Activated naive CD8-positive, alpha-beta T cell treated with anti-CD3 and anti-CD28 coated beads, Interleukin-2, amount 50 U/mL, for 24 hours (primary cell): ENCODE measurements at regions not wholly inside any gene's neighbourhood (a gene's known extent, or its start where the extent isn't known, plus 50 kb on each side); places are given as distances from the start of the nearest gene placed in this dataset.
"Not testable (repeated sequence)": the region's sequence is repeated elsewhere in the genome, so short reads cannot be mapped to it uniquely, and the experiment has no call there.

ENCODE experiments used
- ATAC-seq: fragments of 150-1000 bp; cut with Tn5 transposase; one replicate; pipeline ENCODE4 v1.10.0; 2021
- DNase-seq: peaks from one replicate; pipeline ENCODE4 v3.0.0; 2021
- H3K27ac Mint-ChIP-seq: one replicate; pipeline ENCODE4 v1.8.0; 2021; ENCODE audit warnings: mild to moderate bottlenecking, mixed read lengths
- H3K27me3 Mint-ChIP-seq: one replicate; pipeline ENCODE4 v1.8.0; 2021; ENCODE audit warnings: mixed read lengths
- H3K36me3 Mint-ChIP-seq: one replicate; pipeline ENCODE4 v1.8.0; 2021; ENCODE audit warnings: low read depth, mixed read lengths
- H3K4me1 Mint-ChIP-seq: one replicate; pipeline ENCODE4 v1.8.0; 2021; ENCODE audit warnings: mixed read lengths
- H3K4me3 Mint-ChIP-seq: one replicate; pipeline ENCODE4 v1.8.0; 2021; ENCODE audit warnings: mild to moderate bottlenecking, moderate library complexity, mixed read lengths
- H3K9me3 Mint-ChIP-seq: one replicate; pipeline ENCODE4 v1.8.0; 2021; ENCODE audit warnings: mixed read lengths

GRCh38 chr4:132427125-132427524 is 722.0 kb upstream of the PCDH10 start:
- H3K27me3 Mint-ChIP-seq, result no peaks in the 10 kb centered on the region
- H3K27ac Mint-ChIP-seq, result no peak overlapping the region
- no peak for ATAC-seq
- no peak for DNase-seq
- H3K36me3 Mint-ChIP-seq, result no peaks in the 10 kb centered on the region
- no peaks in the 10 kb centered on the region for H3K9me3 Mint-ChIP-seq
- H3K4me1 Mint-ChIP-seq, result no peaks in the 10 kb centered on the region
- no peak overlapping the region for H3K4me3 Mint-ChIP-seq

DNA sequence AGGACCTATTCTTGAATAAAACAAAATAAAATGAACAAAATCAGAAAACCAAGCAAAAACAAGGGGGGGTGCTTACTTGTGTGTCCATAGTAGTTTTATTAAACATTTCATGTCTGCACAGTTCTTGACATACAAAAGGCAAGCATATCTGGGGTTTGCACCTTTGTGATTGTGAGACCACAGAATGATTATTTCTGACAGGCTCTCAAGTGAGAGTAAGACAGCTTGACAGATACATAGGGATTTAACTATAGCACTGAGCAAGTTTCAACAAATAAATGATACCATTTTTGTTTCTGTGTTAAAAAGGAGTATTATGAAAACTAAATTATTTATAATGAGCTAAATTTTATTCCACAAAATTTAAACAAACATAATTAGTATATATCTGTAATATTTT is 712.0 kb upstream of the PCDH10 start:
- DNase-seq (no peak), ATAC-seq (no peak)
- H3K27me3 Mint-ChIP-seq, result no peaks in the 10 kb centered on the region
- no peaks in the 10 kb centered on the region for H3K36me3 Mint-ChIP-seq
- H3K4me1 Mint-ChIP-seq, result no peaks in the 10 kb centered on the region
- no peak overlapping the region for H3K4me3 Mint-ChIP-seq
- H3K9me3 Mint-ChIP-seq, result peaks cover 4% of the 10 kb centered on the region
- no peak overlapping the region for H3K27ac Mint-ChIP-seq

DNA sequence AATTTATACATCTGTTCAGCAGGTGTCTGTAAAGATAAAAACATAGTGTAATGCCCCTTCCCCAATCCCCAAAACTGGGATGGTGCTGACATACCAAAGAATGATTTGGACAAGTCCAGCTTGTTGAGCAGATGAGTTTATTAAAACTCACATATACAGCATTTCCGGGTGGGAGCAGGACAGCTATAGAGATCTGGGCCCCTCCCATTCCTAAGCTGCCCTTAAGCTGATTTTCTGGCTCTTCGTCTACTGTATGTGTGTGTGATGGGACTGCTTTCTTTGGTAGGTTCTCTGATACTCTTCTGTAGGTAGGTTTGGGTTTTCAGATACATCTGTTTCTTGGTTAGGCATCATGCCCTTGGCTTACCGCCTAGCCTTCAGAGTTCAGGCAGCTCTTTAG is 703.7 kb upstream of the PCDH10 start:
- H3K27me3 Mint-ChIP-seq, result no peaks in the 10 kb centered on the region
- DNase-seq (no peak), ATAC-seq (no peak)
- H3K4me3 Mint-ChIP-seq, result no peak overlapping the region
- H3K9me3 Mint-ChIP-seq, result peaks cover 14% of the 10 kb centered on the region
- H3K36me3 Mint-ChIP-seq, result no peaks in the 10 kb centered on the region
- H3K27ac Mint-ChIP-seq, result no peak overlapping the region
- H3K4me1 Mint-ChIP-seq, result no peaks in the 10 kb centered on the region

GRCh38 chr4:132457987-132458386 is 691.1 kb upstream of the PCDH10 start:
- not testable (repeated sequence) for H3K27ac Mint-ChIP-seq, H3K36me3 Mint-ChIP-seq, H3K4me3 Mint-ChIP-seq, ATAC-seq, H3K4me1 Mint-ChIP-seq, DNase-seq, H3K27me3 Mint-ChIP-seq
- H3K9me3 Mint-ChIP-seq, result peaks cover 11% of the 10 kb centered on the region

GRCh38 chr4:132479543-132479942 is 669.6 kb upstream of the PCDH10 start:
- Mint-ChIP-seq H3K36me3 (no peaks in the 10 kb centered on the region), H3K4me3 (no peak overlapping the region), H3K27ac (no peak overlapping the region), H3K4me1 (no peaks in the 10 kb centered on the region), H3K9me3 (no peaks in the 10 kb centered on the region), H3K27me3 (no peaks in the 10 kb centered on the region)
- DNase-seq (no peak), ATAC-seq (no peak)

GRCh38 chr4:132488555-132488954 is 660.5 kb upstream of the PCDH10 start:
- ATAC-seq (no peak), DNase-seq (no peak)
- Mint-ChIP-seq H3K27me3 (no peaks in the 10 kb centered on the region), H3K9me3 (peaks cover 20% of the 10 kb centered on the region), H3K27ac (no peak overlapping the region), H3K4me1 (no peaks in the 10 kb centered on the region), H3K4me3 (no peak overlapping the region), H3K36me3 (no peaks in the 10 kb centered on the region)

- peaks cover 16% of the 10 kb centered on the region for H3K9me3 Mint-ChIP-seq
- H3K4me3 Mint-ChIP-seq, result no peak overlapping the region
- no peaks in the 10 kb centered on the region for H3K27me3 Mint-ChIP-seq
- no peak for ATAC-seq
- no peaks in the 10 kb centered on the region for H3K4me1 Mint-ChIP-seq
- H3K27ac Mint-ChIP-seq, result no peak overlapping the region
- DNase-seq, result no peak
- H3K36me3 Mint-ChIP-seq, result no peaks in the 10 kb centered on the region
Measured at GRCh38 chr4:132493476-132493875, 655.6 kb upstream of the PCDH10 start.

- H3K27me3 Mint-ChIP-seq, ATAC-seq, H3K27ac Mint-ChIP-seq, H3K4me3 Mint-ChIP-seq, H3K4me1 Mint-ChIP-seq, H3K36me3 Mint-ChIP-seq, DNase-seq: not testable (repeated sequence)
- H3K9me3 Mint-ChIP-seq, result peaks cover 12% of the 10 kb centered on the region
Measured at GRCh38 chr4:132495267-132495812, 653.8 kb upstream of the PCDH10 start.

DNA sequence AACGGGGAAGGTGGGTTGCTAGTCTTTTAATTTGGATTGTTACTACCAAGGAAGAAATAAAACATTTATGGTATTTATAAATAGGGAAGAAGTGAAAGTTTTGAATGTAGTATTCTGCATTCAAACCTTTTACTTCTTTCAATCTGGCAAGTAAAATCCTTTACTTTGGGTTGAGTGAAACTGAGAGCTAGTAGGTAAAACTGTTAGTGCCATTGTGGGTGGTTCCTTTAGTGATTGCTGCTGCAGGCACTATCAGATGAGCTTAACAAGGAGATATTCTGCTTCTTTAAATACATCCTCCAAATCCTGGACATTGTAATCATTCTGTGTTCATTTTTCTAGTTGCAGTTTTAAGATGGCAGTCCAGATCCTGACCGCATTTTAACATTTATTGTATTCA is 650.9 kb upstream of the PCDH10 start:
- no peak for ATAC-seq
- H3K27me3 Mint-ChIP-seq, result no peaks in the 10 kb centered on the region
- no peak for DNase-seq
- no peak overlapping the region for H3K4me3 Mint-ChIP-seq
- peaks cover 3% of the 10 kb centered on the region for H3K4me1 Mint-ChIP-seq
- H3K36me3 Mint-ChIP-seq, result no peaks in the 10 kb centered on the region
- no peak overlapping the region for H3K27ac Mint-ChIP-seq
- peaks cover 6% of the 10 kb centered on the region for H3K9me3 Mint-ChIP-seq

- no peak overlapping the region for H3K4me3 Mint-ChIP-seq
- DNase-seq (no peak), ATAC-seq (peak; percentile 78)
- H3K9me3 Mint-ChIP-seq, result no peaks in the 10 kb centered on the region
- H3K27me3 Mint-ChIP-seq, result no peaks in the 10 kb centered on the region
- H3K36me3 Mint-ChIP-seq, result no peaks in the 10 kb centered on the region
- H3K4me1 Mint-ChIP-seq, result peaks cover 3% of the 10 kb centered on the region
- no peak overlapping the region for H3K27ac Mint-ChIP-seq
Measured at GRCh38 chr4:132502096-132502552, 647.0 kb upstream of the PCDH10 start.

DNA sequence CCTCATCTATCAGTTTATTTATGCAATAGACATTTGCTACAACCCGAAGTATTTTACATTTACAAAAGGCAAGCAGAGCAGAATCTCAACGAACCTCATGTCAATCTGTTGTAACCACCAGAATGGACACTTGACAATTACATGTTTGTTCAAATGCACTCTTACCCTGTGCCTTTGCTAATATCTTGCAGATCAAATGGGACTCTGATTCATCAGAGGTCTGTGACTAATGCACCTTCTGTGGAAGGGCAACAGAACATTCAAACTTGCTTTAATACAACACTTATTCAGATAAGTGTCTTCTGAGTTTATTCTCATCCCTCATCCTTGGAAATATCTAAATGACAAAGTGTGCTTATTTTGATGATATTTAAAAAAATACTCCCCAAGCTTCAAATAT is 644.7 kb upstream of the PCDH10 start:
- peaks cover 3% of the 10 kb centered on the region for H3K4me1 Mint-ChIP-seq
- no peak for DNase-seq
- H3K9me3 Mint-ChIP-seq, result no peaks in the 10 kb centered on the region
- no peaks in the 10 kb centered on the region for H3K27me3 Mint-ChIP-seq
- ATAC-seq, result no peak
- H3K4me3 Mint-ChIP-seq, result no peak overlapping the region
- no peak overlapping the region for H3K27ac Mint-ChIP-seq
- H3K36me3 Mint-ChIP-seq, result no peaks in the 10 kb centered on the region

GRCh38 chr4:132506568-132506967 is 642.5 kb upstream of the PCDH10 start:
- peaks cover 4% of the 10 kb centered on the region for H3K9me3 Mint-ChIP-seq
- H3K27ac Mint-ChIP-seq, result no peak overlapping the region
- ATAC-seq, result no peak
- H3K36me3 Mint-ChIP-seq, result no peaks in the 10 kb centered on the region
- H3K27me3 Mint-ChIP-seq, result no peaks in the 10 kb centered on the region
- peaks cover 3% of the 10 kb centered on the region for H3K4me1 Mint-ChIP-seq
- no peak overlapping the region for H3K4me3 Mint-ChIP-seq
- DNase-seq, result no peak

GRCh38 chr4:132513491-132513890 is 635.6 kb upstream of the PCDH10 start:
- Mint-ChIP-seq H3K4me1 (no peaks in the 10 kb centered on the region), H3K27me3 (no peaks in the 10 kb centered on the region), H3K9me3 (peaks cover 8% of the 10 kb centered on the region), H3K4me3 (no peak overlapping the region), H3K27ac (no peak overlapping the region), H3K36me3 (no peaks in the 10 kb centered on the region)
- ATAC-seq (no peak), DNase-seq (no peak)

DNA sequence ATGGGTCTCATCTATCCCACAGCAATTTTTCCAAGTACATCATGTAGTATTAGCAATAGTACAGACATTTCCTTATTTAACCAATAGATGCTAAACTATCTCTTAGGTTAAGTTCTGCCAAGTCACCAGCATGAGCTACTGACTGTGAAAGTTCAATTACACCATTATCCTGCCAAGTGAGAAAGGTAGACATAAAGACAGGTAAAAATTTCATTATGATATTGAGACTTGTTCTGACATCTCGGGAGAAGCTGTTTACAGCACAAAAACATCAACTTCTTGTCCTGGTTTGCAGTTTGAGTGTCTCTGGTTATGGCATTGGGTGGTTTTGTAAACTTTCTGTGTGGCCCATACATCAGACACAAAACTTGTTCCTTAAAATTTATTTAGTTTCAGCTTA is 622.4 kb upstream of the PCDH10 start:
- DNase-seq, result no peak
- Mint-ChIP-seq H3K4me1 (no peaks in the 10 kb centered on the region), H3K36me3 (no peaks in the 10 kb centered on the region), H3K27ac (no peak overlapping the region), H3K9me3 (no peaks in the 10 kb centered on the region), H3K4me3 (no peak overlapping the region), H3K27me3 (no peaks in the 10 kb centered on the region)
- ATAC-seq, result no peak

DNA sequence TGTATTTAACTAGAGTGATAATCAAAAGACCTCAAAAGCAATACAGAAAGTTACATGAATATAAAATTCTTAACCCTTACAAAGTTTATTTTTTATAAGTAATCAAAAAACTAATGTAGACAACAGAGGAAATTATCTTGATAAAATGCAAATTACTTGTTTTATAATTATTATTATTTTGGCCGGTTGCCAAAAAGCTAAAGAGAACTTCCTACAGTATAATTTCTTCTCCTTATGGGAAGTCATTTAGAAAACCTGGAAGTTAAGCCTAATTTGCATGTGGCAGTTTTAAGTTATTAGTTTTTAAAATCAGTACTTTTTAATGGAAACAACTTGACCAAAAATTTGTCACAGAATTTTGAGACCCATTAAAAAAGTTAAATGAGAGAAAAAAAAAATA is 621.3 kb upstream of the PCDH10 start:
- Mint-ChIP-seq H3K4me1 (no peaks in the 10 kb centered on the region), H3K36me3 (no peaks in the 10 kb centered on the region), H3K27me3 (no peaks in the 10 kb centered on the region), H3K27ac (no peak overlapping the region), H3K4me3 (no peak overlapping the region), H3K9me3 (no peaks in the 10 kb centered on the region)
- no peak for ATAC-seq
- DNase-seq, result no peak

DNA sequence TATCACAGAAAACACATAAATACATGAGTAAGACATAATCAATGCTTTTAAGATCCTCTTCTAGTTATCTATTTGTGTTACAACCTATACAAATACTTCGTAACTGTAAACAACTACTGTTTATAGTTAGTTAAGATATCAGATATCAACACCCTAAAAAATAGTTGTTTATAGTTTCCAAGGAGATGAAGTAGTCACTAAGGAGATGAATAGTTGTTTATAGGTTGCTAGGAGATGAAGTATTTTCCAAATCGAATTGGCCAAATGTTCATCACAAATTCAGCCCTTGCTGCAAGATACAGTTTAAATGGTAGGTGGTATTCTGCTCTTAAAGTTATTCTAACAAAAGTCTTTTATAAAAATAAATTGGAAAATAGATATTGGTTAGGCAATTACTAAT is 618.2 kb upstream of the PCDH10 start:
- H3K4me1 Mint-ChIP-seq, result no peaks in the 10 kb centered on the region
- no peak overlapping the region for H3K4me3 Mint-ChIP-seq
- no peaks in the 10 kb centered on the region for H3K27me3 Mint-ChIP-seq
- ATAC-seq, result no peak
- H3K36me3 Mint-ChIP-seq, result no peaks in the 10 kb centered on the region
- no peak for DNase-seq
- no peaks in the 10 kb centered on the region for H3K9me3 Mint-ChIP-seq
- no peak overlapping the region for H3K27ac Mint-ChIP-seq
